SIG-M5 treated with dmso at 0.1 percent for 504 hours (cell line): ENCODE measurements at regions not wholly inside any gene's neighbourhood (a gene's known extent, or its start where the extent isn't known, plus 50 kb on each side); places are given as distances from the start of the nearest gene placed in this dataset.
"Not testable (repeated sequence)": the region's sequence is repeated elsewhere in the genome, so short reads cannot be mapped to it uniquely, and the experiment has no call there.

Experiments
- DNase-seq: peaks from one replicate; lab custom pipeline; 2025; ENCODE audit not compliant: unreplicated experiment; lab: John Stamatoyannopoulos, UW

- DNase-seq, result peak; percentile 0
Observed at GRCh38 chr9:102185962-102186361, 447.5 kb upstream of the GRIN3A start.

DNA sequence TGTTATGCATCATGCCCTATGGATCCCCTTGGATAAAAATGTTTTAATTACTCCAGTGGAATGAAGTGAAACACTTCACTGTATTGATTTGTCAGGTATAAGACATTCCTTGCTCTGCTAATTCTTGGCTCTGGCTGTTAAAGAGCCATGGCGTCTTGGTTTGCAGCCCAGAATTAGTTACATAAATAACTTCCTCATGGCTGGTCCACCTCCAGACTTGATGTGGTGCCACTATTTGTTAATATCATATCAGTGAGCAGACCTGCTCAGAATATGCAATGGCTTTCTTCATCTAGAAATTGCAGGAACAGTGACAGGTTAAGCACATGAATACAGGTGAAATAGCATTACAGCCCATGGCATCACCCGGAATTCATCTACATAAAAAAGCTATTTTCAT, 446.9 kb upstream of the GRIN3A start:
- no peak for DNase-seq

- no peak for DNase-seq
Observed at GRCh38 chr9:102178811-102179210, 440.4 kb upstream of the GRIN3A start.

DNA sequence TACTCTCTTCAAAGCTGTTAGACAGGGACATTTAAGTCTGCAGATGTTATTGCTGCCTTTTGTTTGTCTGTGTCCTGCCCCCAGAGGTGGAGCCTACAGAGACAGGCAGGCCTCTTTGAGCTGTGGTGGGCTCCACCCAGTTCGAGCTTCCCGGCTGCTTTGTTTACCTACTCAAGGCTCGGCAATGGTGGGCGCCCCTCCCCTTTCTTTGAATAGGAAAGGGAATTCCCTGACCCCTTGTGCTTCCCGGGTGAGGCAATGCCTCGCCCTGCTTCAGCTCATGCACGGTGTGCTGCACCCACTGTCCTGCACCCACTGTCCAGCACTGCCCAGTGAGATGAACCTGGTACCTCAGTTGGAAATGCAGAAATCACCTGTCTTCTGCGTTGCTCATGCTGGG, 435.8 kb upstream of the GRIN3A start:
- not testable (repeated sequence) for DNase-seq

- DNase-seq, result no peak
Observed at GRCh38 chr9:102164247-102164646, 425.8 kb upstream of the GRIN3A start.

DNA sequence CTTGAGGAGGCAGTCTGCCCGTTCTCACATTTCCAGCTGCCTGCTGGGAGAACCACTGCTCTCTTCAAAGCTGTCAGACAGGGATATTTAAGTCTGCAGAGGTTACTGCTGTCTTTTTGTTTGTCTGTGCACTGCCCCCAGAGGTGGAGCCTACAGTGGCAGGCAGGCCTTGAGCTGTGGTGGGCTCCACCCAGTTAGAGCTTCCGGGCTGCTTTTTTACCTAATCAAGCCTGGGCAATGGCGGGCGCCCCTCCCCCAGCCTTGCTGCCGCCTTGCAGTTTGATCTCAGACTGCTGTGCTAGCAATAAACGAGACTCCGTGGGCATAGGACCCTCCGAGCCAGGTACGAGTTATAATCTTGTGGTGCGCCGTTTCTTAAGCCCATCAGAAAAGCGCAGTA, 414.6 kb upstream of the GRIN3A start:
- not testable (repeated sequence) for DNase-seq

DNA sequence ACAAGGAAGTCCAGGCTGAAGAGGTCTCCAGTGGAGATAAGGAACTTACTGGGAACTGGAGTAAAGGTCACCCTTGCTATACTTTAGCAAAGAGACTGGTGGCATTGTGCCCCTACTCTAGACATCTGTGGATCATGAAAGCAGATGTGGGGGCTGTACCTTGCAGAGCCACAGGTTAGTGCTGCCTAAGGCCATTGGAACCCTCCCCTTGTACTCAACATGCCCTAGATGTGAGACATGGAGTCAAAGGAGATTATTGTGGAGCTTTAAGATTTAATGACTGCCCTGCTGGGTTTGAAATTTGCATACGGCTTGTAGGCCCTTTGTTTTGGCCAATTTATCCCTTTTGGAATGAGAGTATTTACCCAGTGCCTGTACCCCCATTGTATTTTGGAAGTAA, 397.3 kb upstream of the GRIN3A start:
- DNase-seq, result no peak

GRCh38 chr9:102124465-102124864, 386.0 kb upstream of the GRIN3A start:
- DNase-seq, result no peak

DNA sequence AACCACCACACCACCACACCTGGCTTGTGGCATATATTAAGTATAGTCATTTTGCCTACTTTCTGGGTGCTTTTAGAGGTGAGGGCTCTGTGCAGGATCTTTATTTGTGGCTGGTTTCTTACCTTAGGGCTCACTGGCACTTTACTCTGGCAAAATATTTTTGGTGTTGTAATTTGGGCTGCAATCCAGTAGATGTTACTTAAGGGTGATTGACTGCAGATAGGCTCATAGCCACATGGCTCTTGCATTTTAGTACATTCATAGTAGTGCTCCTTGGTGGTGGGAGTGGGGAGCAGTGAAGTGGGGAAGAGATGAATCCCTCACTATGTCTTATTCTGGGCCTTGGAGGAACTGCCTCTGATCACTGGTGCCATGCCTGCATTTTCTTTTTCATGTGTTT, 376.1 kb upstream of the GRIN3A start:
- DNase-seq, result no peak

DNA sequence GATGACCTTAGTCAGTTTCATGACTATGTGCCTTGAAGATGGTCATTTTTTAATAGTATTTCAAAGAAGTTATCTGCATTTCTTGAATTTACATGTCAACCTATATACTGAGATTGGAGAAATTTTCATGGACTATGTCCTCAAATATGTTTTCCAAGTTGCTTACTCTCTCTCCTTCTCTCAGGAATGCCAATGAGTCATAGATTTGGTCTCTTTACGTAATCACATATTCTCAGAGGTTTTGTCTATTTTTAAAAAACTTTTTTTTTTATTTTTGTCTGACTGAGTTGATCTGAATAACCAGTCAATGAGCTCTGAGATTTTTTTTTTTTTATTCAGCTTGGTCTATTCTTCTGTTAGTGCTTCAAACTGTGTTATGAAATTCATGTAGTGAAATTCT, 374.7 kb upstream of the GRIN3A start:
- DNase-seq, result no peak

DNA sequence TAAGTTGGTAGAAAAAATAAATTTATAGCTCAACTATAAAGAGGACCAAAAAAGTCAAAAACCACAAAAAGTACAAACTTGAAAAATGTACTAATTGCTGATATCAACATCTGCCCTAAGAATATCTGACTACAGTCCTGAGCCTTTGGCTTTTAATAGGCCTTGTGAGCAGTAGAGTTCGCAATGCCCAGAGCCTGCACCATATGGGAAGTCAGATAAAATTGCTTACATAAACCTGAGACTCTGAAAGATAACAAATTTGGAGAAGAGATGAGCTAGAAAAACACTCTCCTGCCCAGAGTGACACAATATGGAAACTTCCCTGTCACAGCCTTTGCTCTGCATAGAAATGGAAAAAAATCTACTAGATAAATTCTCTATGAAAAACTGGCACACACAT, 368.0 kb upstream of the GRIN3A start:
- no peak for DNase-seq

GRCh38 chr9:102101723-102102122, 363.3 kb upstream of the GRIN3A start:
- no peak for DNase-seq

- DNase-seq, result no peak
Observed at GRCh38 chr9:102087141-102087540, 348.7 kb upstream of the GRIN3A start.

- DNase-seq, result no peak
Observed at GRCh38 chr9:102085548-102085947, 347.1 kb upstream of the GRIN3A start.

GRCh38 chr9:102072059-102072764, 333.8 kb upstream of the GRIN3A start:
- no peak for DNase-seq

DNA sequence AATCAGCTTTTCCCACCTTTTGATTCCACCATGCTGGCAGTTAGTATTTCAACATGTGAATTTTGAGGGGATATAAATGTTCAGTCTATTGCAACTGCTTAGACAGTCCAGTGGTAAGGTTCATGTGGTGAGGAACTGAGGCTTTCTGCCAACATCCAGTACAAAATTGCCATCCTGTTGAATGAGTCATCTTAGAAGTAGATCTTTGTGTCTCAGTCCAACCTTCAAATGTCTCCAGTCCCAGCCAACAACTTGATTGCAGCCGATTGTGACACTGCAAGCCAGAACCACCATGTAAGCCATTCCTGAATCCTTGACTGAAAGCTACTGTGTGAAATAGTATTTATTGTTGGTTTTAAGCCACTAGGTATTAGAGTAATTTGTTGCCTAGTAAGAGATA, 331.5 kb upstream of the GRIN3A start:
- DNase-seq, result no peak

DNA sequence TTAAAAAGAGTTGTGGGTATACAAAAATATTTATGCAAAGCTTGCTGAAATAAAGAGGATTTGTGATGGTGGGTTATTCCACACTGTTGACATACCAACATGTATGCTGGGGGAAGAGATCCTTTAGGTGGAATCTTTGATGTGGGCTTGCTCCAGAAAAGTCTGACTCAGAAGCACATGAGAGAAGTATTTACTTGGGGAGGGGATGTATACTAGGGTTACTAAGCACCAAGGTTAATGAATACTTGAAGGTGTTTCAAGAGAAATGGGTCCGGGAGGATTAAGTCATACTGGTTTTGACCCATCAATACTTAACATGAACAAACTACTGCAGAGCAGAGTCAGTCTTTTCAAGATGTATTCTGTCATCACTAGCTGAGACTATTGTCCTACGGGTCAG, 316.4 kb upstream of the GRIN3A start:
- DNase-seq, result no peak

DNA sequence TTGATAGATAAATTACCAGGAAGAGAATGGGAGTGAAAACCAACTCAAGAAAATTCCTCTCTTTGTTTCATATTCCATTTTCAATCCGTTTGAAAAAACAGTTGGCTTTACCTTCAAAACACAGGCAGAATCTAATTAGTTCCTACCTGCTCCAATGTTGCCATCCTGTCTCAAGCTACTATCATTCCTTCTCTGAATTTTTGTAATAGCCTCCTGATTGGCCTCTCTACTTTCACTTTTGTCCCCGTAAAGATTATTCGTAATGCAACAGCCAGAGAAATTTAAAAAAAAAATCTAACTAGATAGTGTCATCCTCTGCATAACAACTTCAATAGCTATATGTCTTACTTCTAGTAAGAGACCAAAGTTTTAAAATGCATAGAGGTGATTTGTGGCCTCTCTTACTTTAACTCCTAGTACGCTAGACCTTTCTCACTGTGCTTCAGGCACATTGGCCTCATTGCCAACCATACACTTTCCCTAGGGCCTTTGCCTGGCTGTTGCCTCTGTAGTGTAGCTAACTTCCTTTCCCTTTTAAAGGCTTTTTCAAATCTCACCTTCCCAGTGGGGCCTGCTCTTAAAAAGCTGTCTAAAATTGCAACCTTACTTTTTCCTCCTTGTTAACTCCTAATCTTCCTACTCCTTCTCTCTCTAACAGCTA, 311.3 kb upstream of the GRIN3A start:
- DNase-seq, result no peak

DNA sequence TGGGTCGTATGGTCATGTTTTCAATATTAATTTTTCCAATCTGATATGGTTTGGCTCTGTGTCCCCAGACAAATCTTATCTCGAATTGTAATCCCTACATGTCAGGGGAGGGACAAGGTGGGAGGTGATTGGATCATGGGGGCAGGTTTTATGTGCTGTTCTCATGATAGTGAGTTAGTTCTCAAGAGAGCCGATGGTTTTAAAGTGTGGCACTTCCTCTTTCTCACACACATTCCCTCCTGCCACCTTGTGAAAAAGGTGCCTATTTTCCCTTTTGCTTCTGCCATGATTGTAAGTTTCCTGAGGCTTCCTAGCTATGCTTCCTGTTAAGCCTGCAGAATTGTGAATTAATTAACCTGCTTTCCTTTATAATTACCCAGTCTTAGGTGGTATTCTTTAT, 309.1 kb upstream of the GRIN3A start:
- no peak for DNase-seq

DNA sequence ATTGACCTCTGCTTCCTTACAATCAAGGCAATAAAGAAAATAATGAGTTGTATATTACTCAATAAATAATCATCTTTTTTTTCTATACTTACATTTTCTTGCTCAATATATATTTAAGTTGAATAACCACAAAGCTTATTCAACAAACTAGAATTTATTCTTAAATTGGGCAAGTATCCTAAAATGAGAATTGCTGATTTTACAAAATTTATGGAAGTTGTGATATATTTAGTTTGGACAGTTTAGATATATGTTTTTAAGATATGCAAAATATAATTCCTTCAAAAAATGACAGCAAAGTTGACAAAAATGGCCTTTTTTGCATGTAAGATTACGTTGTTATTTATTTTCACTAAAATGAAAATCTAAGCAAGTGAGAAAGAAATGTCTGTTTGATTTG, 305.7 kb upstream of the GRIN3A start:
- DNase-seq, result no peak

- no peak for DNase-seq
Observed at GRCh38 chr9:102038006-102038405, 299.6 kb upstream of the GRIN3A start.

- no peak for DNase-seq
Observed at GRCh38 chr9:102035929-102036328, 297.5 kb upstream of the GRIN3A start.

- no peak for DNase-seq
Observed at GRCh38 chr9:102032614-102033013, 294.2 kb upstream of the GRIN3A start.
